Activated T-helper 1 cell treated with anti-CD3 and anti-CD28 coated beads, Interleukin-12 subunit alpha, Interleukin-12 subunit beta, Interleukin-2, Interleukin-4 antibody, amounts not matched to agents 30 ng/mL and 10 ng/mL and 1 ng/mL, durations not matched to agents 14 hours and 24 hours and 36 hours (primary cell): ENCODE measurements at regions not wholly inside any gene's neighbourhood (a gene's known extent, or its start where the extent isn't known, plus 50 kb on each side); places are given as distances from the start of the nearest gene placed in this dataset.

Source experiments
- DNase-seq: peaks from one replicate; pipeline ENCODE4 v3.0.0; 2021; ENCODE audit warnings: low spot score
- H3K27ac Mint-ChIP-seq: one replicate; pipeline ENCODE4 v1.8.0; 2021; ENCODE audit warnings: mild to moderate bottlenecking, mixed read lengths
- H3K27me3 Mint-ChIP-seq: one replicate; pipeline ENCODE4 v1.8.0; 2022; ENCODE audit warnings: mild to moderate bottlenecking, moderate library complexity, mixed read lengths; ENCODE audit not compliant: insufficient read depth
- H3K36me3 Mint-ChIP-seq: one replicate; pipeline ENCODE4 v1.8.0; 2021; ENCODE audit warnings: low read depth, mixed read lengths
- H3K4me1 Mint-ChIP-seq: one replicate; pipeline ENCODE4 v1.8.0; 2021; ENCODE audit warnings: low read depth, mixed read lengths
- H3K4me3 Mint-ChIP-seq: one replicate; pipeline ENCODE4 v1.8.0; 2021; ENCODE audit warnings: mild to moderate bottlenecking, moderate library complexity, mixed read lengths
- H3K9me3 Mint-ChIP-seq: one replicate; pipeline ENCODE4 v1.8.0; 2021; ENCODE audit warnings: mixed read lengths
- intact Hi-C: fragments of 100-400 bp; cut with micrococcal nuclease; formaldehyde crosslinking; loops from one replicate; pipeline ENCODE4 v1.15.1; 2024

- Mint-ChIP-seq H3K4me1 (no peaks in the 10 kb centered on the region), H3K9me3 (no peaks in the 10 kb centered on the region), H3K36me3 (peaks cover 3% of the 10 kb centered on the region), H3K27ac (no peak overlapping the region), H3K4me3 (no peak overlapping the region), H3K27me3 (peaks cover 12% of the 10 kb centered on the region)
- intact Hi-C loops: loop anchor here (5.0 kb wide), 1 partner anchor 40 kb away; no protein-coding TSS in a partner anchor
- DNase-seq: no peak
These were observed 51.3 kb upstream of the FLI1 start for GRCh38 chr11:128642571-128642970.

- intact Hi-C loops: loop anchor here (5.0 kb wide), 1 partner anchor 39 kb away; no protein-coding TSS in a partner anchor
- H3K27me3 Mint-ChIP-seq: peaks cover 14% of the 10 kb centered on the region
- no peaks in the 10 kb centered on the region for H3K4me1 Mint-ChIP-seq
- no peak overlapping the region for H3K27ac Mint-ChIP-seq
- no peak for DNase-seq
- no peaks in the 10 kb centered on the region for H3K9me3 Mint-ChIP-seq
- H3K4me3 Mint-ChIP-seq: no peak overlapping the region
- peaks cover 3% of the 10 kb centered on the region for H3K36me3 Mint-ChIP-seq
These were observed 50.1 kb upstream of the FLI1 start for GRCh38 chr11:128643661-128644317.
